Mesenteric fat pad (tissue), 1 donor: ENCODE measurements at regions not wholly inside any gene's neighbourhood (a gene's known extent, or its start where the extent isn't known, plus 50 kb on each side); places are given as distances from the start of the nearest gene placed in this dataset.
"Not testable (repeated sequence)": the region's sequence is repeated elsewhere in the genome, so short reads cannot be mapped to it uniquely, and the experiment has no call there.

ENCODE experiments used
- DNase-seq: peaks from one replicate; pipeline ENCODE4 v3.0.0-alpha.2; 2020; ENCODE audit warnings: low spot score
- donor health status: DM: yes; HTN: yes; CAD: no.

GRCh38 chr7:131937868-131938267 lies 381.4 kb upstream of the PODXL start:
- DNase-seq: no peak

GRCh38 chr7:131935180-131935579 lies 378.8 kb upstream of the PODXL start:
- no peak for DNase-seq

DNA sequence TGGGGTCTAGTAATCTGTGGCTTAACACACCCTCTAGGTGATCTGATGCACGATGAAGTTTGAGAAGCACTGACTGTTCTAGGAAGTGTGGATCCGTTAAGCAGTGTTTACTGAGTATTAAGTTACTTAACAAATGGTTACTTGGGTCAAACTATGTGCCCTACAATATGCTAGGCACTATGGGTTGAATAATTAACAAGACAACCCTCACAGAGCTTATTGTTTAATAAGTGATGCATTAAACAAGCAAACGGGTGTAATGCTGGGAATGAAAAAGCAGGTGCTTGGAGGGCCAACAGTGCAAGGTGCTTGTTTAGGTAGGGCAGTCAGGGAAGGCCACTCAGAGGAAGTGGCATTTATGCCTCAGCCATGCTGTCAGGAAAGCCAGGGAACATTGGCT lies 378.0 kb upstream of the PODXL start:
- DNase-seq: no peak

- DNase-seq: no peak
Observed at GRCh38 chr7:131933751-131934289, 377.4 kb upstream of the PODXL start.

DNA sequence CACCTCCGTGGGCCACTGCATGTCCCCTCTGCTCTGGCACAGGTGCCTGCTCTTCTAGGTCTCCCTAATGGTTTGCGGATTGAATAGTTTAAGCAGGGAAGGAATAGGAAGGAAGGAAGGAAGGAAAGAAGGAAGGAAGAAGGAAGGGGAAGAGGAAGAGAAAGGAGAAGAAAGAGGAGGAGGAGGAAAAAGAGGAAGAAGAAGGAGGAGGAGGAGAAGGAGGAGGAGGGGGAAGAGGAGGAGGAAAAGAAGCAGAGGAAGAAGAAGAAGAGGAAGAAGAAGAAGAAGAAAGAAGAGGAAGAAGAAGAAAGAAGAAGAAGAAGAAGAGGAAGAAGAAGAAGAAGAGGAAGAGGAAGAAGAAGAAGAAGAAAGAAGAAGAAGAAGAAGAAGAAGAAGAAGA lies 376.8 kb upstream of the PODXL start:
- DNase-seq: not testable (repeated sequence)

DNA sequence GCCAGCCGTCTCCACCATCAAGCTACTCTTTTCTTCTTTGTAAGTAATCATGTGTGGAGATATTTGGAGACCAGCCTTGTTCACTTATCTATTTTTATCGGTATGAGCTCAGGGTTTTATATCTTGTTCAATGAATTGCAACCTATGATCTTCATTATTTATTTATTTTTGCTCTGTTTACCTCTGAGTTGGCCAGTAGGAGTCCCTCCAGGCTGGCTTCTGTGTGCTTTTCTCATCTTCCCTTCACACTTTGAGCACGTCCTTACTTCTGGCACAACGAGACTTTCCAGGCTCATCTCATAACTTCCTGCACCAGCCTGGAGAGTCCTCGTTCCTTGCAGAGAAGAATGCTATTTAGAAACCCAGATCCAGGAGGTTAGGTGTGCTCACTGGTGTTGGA lies 375.8 kb upstream of the PODXL start:
- no peak for DNase-seq

DNA sequence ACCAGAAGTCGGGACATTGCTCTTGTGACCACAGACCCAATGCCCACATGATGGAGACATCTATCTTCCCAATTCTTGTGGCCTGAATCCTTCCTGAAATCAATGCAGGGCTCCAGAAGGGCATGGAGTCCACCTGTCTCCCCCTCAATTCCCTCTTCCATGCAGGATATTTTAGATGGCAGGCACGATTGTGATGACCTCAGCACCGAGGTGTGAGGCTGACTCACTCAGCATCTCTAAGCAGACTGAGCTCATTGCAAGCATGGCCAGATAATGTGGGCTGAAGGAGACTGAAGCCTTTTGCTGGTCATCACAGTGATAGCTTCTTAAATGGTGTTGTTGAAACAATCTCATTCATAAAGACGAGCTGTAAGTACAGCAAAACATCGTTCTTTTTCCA lies 374.9 kb upstream of the PODXL start:
- no peak for DNase-seq

DNA sequence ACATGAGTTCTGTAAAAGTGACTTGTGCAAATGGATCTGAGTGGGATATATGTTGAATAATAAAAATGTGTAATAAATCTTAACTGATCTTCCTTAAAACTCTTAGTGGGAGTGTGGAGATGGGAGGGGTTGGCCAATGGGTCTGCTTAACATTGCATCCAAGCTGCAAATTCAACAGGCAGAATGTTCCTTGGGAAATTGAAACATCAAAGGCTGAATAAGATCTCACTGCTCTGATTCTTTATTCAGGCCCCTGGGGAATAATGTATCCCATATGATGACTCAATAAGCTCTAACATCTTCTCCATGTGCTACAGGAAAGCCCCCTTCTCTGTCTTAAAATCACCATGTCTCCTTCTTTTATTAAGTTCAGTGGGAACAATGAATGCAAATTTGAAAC lies 373.2 kb upstream of the PODXL start:
- DNase-seq: no peak

DNA sequence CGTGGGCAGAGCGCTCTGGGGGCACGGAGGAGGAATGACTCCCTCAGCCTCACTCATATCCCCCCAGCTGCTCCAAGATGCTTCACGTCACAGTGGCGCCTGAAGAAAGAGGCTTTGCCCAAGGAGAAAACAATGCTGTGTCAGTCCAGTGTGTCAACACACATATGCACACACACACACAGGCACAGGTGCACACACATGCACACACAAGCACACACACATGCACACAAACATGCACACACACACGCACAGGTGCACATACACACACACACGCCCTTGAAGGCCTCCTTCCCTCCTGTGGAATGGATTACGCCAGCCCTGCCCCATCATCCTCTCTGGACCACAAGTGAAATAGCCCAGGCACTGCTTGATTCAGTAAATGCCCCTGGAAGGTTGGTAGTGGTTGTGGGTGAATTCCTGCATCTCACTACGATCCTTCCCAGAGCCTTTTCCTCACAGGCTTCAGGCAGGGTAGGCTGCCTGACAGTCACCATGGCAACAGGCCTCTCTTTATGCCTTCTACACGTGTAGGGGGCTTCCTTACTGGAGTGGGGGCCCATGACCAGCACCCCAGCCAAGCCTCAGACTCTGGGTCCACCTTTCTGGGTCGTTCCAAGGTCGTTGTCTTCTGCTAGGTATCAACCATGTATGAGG lies 371.5 kb upstream of the PODXL start:
- no peak for DNase-seq

- no peak for DNase-seq
Observed at GRCh38 chr7:131925636-131926035, 369.2 kb upstream of the PODXL start.

DNA sequence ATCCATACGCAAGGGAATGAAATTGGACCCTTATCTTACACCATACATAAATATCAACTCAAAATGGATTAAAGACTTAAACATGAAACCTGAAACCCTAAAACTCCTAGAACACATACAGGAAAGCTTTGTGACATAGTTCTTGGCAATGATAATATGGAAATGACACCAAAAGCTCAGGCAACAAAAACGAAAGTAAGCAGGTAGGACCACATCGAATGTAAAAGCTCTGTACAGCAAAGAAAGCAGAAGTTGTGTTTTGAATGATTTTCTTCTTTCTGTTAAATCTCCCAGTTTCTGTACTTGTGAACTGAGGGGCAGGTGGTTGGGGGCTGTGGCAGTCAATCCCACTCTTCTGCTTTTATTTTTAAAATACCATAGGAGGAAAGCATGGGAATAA lies 368.4 kb upstream of the PODXL start:
- DNase-seq: no peak

DNA sequence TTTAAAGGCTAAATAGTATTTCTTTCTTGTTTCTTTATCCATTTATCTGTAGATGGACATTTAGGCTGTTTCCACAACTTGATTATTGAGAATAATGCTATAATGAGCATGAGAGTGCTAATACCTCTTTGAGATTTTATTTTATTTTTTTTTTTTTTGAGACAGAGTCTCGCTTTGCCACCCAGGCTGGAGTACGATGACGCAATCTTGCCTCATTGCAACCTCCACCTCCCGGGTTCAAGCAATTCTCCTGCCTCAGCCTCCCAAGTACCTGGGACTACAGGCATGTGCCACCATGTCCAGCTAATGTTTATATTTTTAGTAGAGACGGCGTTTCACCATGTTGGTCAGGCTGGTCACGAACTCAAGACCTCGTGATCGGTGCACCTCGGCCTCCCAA lies 366.5 kb upstream of the PODXL start:
- DNase-seq: not testable (repeated sequence)

DNA sequence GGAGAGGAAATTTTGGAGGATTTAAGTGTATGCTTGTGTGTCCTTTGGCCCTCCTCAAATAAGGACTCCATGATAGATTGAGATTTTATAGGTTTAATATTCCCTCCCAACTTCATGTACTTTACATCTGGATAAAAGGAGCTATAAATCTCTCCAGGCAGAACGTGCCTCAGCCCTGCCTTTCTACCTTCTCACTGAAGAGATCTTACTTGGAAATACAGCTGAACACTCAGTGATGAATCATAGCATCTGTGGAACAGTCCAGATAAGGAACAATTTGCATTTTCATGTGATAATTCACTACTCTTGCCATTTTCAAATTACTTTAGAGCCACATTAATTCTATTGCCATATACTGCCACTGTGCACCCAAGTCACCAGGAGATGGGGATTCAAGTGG lies 364.6 kb upstream of the PODXL start:
- no peak for DNase-seq

DNA sequence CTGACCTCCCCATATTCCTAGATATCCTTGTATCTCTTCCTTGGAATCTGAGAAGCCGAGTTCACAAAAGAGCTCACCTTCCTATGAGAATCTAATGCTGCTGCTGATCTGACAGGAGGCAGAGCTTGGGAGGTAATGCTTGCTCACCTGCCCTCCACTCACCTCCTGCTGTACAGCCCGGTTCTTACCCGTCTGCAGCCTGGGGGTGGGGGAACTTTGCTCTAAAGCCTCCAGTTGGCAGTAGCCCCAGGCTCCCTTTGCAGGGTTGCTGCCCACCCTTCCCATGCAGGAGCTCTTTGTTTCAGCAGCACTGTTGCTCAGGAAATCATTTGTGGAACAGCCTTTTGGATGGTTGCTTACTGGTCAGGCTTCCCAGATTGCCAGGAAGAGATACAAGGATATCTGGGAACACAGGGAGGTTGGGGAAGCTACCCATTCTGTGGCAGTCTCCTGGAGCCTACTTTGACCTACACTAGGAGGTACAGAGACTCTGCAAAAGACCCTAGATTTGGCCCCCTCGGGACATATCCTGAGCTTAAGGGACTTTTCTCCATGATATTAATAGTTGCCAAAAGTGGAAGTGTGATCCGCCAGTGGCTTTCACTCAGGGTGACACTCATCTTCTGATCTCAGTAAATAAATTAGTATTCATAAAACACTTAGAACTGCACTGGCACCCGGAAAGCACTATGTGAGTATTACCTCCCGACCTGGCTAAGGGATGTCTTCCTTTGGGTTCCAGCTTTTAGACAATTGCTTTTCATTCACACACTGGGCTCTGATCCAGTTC lies 363.7 kb upstream of the PODXL start:
- no peak for DNase-seq

DNA sequence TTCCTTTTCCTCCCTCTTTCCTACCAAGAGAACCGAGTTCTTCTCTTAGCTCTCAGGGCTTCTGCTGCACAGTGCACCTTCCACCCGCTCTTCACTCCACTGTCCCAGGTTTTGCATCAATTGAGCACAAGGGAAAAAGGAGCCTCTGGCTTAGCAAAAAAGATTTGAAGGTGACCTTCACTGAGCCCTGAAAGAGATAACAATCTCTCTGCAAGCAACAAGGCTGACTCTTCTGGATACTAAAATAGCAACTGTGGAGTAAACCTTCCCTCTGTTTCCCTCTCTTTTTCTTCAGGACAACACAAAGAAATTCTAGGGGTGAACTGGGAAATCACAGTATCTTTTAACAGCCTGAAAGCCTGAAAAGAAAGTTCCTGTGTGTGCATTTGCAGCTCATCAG lies 354.7 kb upstream of the PODXL start:
- no peak for DNase-seq

DNA sequence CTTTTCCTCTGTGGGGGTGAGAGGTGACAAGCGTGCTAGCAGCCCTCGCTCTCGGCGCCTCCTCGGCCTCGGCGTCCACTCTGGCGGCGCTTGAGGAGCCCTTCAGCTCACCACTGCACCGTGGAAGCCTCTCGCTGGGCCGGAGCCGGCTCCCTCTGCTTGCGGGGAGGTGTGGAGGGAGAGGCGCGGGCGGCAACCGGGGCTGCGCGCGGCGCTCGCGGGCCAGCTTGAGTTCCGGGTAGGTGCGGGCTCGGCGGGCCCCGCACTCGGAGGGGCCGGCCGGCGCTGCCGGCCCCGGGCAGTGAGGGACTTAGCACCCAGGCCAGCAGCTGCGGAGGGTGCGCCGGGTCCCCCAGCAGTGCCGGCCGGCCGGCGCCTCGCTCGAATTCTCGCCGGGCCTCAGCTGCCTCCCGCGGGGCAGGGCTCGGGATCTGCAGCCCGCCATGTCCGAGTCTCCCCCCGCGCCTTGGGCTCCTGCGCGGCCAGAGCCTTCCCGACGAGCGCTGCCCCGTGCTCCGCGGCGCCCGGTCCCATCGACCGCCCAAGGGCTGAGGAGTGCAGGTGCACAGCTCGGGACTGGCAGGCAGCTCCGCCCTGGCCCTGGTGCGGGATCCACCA lies 352.8 kb upstream of the PODXL start:
- no peak for DNase-seq

- no peak for DNase-seq
Observed at GRCh38 chr7:131908714-131909113, 352.3 kb upstream of the PODXL start.

- DNase-seq: no peak
Observed at GRCh38 chr7:131905471-131905973, 349.1 kb upstream of the PODXL start.

GRCh38 chr7:131904760-131905327 lies 348.4 kb upstream of the PODXL start:
- DNase-seq: no peak

GRCh38 chr7:131903315-131903714 lies 346.9 kb upstream of the PODXL start:
- DNase-seq: no peak

DNA sequence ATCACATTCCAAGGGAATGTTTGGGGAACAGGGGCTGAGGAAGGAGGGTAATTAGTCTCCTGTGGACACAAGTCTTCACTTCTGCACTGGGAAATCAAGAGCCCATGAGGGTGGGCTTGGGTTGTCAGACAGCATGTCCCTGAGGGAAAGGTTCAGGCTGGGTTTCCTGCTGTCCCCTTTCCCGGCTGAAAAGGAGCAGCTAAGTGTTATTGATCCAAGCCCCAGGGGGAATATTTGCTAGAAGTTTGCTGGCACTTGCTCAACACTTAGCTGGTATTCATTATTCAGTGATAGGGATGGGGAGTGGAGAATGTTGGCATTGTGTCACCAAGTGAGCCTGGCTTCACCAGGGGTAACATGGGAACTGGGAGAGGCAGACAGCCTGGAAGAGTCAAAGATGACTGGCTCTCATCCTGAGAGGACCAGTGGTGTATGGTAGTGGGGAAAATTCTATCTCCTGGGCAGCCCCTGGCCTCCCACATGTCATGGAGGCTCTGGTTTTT lies 344.4 kb upstream of the PODXL start:
- DNase-seq: no peak
